ENCODE measurements at regions not wholly inside any gene's neighbourhood (a gene's known extent, or its start where the extent isn't known, plus 50 kb on each side); places are given as distances from the start of the nearest gene placed in this dataset.

DNA sequence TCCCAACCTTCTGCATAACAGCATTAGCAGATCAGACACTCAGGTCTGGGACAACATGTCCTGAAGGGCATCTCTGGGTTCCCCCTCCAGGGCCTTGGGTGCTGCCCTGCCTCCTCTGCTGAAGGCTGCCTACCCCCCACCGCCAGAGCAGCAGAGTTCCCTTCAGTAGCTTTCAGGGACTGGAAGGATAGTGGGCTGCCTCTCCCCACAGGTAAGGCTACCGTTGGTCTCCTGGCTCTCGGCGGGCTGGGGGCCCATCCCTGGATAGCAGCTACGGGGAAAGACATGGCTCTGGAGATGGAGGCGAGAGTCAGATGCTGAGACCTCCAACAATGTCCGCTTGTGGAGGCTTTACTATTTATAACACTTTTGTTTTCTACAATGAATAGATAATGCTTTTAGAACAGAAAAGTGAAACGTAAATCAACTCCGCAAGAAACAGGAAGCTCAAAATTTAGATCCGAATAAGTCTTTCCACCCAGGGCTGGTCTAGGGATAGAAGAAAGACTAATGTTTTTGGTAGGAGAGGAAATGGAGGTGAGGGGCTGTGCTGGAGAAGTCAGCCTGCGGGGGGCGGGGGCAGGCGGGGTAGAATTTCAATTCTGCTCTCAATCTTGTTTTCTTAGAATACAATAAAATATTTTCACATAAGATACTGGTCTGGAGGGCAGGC lies 58.4 kb downstream of the ARL4C start:
- no peak for DNase-seq

DNA sequence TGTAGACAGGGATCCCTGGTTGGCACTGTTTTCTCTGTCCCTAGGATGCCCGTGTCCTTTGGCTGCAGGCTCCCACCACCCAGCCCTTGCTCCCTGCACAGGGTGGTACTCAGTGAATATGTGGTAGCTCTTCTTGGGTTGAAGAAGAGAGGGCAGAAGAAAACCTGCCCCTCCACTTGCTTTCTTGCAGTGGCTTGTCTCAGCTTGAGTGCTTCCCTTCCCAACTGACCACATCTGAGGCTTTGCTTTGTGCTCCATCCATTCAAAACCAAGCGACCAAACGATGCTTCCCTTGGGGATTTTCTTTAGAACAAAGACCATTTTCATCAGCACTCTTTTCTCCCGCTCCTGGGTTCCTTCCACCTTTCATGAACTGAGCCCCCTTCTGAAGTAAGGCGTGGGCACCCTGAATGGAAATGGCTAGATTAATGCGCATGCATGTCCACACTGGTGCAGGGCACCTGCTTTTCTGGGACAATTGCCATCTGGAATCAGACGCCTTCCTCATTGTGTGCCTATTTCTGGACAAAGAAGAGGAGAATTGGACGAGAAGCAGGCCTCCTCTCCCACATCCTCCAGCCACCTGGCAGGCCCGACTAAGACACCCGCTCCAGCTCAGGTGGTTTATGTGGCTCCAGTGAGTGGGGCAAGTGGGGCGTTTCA lies 59.1 kb downstream of the ARL4C start:
- no peak for DNase-seq

DNA sequence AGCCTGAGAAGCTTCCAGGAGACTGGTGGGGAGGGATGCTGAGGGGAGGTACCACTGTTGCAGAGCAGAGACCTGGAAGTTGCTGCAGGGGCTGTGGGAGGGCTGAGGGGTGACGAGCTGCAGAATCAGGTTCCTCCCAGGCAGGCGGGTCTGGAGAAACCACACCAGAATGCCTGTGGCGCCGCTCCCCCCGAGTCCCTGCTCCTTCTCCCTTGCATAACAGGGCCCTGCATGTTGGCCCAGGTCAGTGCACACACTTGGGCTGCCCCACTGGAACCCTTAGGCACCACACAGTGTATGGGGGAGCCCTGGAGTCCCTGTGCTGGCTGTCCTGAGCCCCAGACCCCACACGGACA lies 60.4 kb downstream of the ARL4C start:
- DNase-seq = no peak

DNA sequence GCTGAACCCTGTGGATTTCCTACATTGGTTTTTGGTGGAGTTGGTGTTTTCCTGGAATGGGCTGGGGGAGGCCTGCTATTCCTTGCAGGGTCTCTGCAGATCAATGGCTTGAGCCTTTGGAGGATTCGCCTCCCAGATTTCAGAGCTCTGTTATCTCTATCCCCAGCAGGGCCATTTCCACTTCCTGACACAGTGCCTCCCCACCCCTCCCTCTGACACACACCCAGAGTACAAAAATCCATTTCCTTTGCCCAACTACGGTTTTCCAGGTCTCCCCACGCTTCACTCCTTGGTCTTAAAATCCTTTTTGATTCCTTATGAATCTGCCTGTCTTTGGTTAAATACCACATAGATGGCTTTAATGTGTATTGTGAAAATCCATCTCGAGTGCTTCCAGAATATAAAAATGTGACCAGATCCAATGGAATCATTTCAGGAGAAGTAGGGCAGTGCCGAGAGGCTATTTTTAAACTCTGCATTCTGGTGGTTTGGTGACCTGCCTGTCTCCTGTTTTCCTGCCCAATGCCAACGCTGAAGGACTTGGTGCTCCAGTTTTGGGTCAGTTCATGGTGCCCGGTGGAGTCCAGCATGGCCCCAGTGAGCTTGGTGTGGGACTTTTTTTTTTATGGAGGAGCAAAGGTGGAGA lies 60.9 kb downstream of the ARL4C start:
- no peak for DNase-seq

DNA sequence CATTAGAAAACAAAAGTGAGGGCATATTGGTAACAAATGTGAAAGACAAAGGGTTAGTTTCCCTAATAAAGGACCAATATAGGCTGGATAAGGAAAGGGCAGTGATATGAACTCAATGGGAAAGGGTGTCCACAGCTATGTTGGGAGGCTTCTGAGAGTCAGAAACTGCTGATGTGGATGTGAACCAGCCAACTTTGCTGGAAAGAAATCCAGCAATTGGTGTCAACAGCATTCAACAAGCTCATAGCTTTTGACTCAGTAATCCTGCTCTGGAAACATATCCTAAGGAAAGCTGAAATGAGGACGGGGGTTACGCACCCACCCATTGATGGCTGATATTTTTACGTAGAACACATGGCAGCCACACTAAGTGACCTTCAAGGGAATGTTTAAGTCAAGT lies 63.7 kb downstream of the ARL4C start:
- DNase-seq = no peak

DNA sequence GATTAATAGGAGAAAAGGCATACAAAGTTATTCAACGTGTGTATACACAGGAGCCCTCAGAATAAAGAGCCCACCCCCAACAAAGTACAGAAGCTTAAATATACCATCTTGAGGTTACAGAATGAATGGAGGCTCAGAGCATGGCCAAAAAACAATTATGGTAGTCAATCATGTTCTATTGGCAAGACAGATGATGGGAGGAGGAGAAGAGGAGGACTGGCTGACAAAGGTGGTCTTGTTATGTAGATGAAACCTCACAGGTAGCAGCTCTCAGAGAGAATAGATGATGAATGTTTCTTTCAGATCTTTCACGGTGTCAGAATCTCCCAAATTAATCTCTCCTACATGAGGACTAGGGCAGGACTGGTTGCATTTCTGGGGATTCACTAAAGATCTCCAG lies 66.0 kb downstream of the ARL4C start:
- DNase-seq = no peak

DNA sequence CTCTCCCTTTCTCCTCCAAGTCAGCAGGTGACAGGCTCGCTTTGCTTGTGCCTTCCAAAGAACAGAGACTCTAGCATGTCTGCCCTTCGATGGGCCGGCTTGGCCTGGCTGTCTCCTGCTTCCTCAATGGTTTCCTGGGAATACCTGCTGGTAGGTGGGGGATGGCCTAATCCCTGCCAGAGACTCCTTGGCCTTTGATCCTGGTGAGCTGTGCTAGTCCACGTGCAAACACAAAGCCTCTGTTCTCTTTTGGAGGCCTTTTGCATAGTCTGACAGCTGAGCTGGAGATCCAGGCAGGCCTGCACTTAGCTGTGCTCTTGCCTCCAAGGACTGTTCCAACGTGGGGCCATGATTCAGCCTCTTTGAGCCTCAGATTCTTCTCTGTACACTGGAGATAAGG lies 67.6 kb downstream of the ARL4C start:
- no peak for DNase-seq

DNA sequence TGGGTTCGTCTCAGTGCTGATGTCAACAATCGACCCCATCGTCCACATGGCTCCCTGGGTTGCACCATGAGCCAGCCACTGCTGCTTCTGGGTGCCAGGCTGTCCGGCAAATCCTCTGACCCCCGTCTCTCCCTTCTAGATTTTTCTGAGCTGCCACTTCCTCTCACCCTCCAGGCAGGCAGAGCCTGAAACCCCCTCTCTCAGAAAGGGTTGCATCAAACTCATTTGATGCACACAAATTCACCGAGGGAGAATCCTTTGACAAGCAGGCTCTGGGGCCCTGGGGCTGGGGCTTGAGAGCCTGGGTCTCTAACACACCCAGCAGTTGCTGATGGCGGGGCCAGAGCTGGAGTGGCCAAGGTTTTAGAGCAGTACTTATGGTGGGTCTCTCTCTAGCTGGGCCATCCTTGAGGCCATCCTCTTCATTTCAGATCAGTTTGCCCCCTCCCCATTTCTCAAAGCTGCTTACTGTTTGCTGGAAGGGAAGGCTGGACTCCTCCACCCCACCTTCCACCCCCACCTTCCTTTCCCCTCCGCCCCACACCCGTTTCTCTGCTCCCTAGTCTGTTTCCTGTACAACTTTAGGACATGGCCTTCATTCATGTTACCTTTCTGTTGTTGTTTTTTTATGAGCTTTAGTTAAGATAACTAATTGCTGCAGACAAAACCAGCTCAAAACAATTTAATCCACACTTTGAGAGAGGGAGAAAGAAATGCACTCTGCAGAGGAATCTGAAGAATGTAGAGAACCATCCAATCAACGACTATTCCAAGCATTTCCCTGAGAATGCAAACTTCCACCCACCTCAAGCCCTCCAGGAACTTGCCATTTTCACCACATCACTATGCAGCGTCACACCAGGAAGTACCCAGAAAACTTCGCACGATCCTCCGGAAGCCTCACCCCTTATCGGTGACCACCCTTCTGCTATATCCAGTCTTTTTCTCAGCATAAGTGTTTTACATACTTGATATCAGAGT lies 69.5 kb downstream of the ARL4C start:
- DNase-seq = no peak

DNA sequence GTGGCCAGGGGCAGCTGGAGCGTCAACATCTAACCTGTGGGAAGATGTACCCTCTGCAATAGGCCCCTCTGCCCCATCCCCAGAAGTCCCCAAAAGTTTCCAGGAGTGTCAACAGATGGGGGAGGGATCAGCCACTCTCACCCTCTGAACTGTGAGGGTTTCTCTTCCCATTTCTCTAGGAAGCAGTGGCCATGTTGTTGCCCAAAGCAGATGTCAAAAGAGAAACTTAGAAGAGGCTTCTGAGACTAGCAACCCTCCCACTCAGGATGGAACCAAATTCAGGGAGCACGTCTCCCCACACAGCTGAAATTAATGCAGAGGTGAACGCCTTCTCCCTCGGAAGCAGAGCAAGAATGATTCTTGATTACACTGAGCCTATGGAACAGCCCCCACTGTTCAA lies 70.3 kb downstream of the ARL4C start:
- DNase-seq = no peak

DNA sequence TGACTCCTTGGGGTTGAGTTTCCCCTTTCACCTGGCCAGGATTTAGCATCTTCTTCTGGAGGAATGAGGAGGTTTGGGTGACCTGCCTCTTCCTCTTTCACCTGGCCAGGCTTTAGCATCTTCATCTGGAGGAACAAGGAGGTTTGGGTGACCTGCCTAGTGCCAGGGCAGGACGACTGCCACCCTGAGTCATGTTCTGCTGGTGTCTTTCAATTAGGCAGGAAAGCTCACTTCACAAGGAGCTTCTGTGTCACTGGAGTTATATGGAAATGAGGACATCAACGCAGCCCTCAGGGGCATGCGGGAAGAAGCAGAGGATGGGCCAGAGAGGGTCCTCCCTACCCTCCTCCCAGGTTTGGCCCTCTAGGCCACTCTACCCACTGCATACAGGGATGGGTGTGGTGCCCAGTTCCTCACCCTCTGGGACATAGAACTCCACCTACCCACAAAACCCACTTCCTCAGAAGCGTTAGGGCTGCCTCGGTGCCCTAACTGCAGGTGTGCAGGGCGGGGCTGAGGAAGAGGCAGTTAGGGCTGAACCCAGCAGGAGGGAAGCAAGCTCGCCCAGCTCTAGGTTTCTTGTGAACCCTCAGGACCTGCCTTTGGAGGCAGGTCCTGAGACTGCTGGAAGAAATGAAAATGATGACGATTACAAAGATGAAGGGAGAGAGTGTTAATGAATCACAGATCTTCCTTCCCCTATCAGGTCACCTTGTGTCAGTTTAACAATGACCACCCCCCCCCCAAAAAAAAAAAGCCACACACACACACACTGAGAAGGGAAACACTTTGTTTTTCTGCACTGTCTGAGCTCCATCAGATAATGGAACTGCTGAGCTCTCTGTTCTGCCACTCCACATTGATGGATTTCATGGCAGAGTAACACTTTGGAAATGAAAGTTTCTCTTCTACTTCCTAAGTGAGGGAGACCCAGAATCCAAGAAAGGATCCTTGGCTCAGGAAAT lies 71.0 kb downstream of the ARL4C start:
- peak; percentile 62 for DNase-seq

DNA sequence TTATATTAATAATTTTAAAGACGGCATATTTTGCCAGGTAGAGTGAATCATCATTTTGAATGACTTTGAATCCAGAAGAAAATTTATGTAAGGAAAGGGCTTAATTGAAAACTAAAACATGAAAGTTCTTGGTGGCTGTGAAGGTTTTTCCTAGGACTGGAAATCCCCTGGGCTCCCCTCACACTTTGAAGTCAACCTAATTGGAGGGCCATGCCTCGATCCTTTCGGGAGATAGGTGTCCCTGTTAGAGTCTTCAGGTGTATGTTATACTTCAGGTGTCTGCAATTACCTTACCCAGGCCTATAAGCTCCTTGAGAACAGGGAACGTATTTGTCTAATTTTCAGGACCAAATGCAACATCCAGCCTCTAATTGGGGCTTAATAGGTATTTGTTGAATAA lies 73.0 kb downstream of the ARL4C start:
- no peak for DNase-seq

DNA sequence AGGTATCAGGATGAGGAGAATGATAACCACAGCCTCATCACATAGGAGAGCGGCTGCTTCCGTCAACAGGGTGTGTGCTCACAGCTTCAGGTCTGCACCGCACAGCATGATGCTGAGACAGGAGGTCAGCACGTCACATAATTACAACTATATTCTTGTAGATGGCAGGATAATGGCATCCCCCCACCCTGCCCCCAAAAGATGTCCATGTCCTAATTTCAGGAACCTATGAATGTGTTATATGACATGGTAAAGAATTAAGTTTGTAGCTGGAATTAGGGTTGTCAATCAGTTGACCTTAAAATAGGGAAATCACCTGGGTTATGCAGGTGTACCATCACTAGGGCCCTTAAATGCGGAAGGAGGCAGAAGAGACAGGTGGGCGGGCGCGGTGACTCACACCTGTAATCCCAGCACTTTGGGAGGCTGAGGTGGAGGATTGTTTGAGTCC lies 73.9 kb downstream of the ARL4C start:
- DNase-seq = no peak

DNA sequence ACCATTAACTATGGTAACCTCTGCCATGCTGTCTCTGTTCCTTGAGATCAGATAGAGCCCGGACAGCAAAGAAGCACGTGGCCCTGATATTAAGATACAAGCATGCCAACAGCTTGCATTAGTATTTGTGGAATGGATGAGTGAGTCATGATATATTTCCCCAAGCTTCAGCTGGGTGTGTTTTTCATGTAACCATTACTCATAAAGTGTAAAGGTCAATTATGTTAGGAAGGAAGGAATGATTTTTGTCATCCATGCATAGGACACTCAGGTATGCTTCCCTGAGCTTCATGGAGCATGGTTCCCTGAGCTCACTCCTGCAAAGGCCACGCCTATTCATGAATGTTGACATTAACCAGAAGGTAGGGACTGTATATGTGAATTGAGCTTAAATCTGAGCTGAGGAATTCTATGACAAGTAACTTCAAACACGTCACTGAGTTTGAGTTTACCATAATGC lies 74.6 kb downstream of the ARL4C start:
- DNase-seq = no peak

DNA sequence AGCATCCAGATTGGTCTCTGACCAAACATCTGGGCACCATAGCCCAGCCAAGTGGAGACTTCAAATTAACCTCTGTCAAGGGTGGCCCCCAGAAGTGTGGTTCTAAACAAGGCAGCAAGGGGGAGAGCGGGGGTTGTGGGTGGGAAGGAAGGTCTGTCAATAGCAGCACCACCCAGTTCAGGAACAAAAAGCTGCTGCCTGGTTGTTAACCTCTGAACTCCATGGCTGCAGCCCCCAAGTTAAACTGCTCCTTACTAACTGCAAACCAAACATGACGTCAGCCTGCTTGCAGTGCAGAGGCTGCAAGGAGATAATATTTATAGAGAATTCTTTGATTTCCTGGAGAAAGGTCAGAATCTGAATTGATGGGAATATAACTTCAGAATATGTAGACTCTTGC lies 76.5 kb downstream of the ARL4C start:
- no peak for DNase-seq

DNA sequence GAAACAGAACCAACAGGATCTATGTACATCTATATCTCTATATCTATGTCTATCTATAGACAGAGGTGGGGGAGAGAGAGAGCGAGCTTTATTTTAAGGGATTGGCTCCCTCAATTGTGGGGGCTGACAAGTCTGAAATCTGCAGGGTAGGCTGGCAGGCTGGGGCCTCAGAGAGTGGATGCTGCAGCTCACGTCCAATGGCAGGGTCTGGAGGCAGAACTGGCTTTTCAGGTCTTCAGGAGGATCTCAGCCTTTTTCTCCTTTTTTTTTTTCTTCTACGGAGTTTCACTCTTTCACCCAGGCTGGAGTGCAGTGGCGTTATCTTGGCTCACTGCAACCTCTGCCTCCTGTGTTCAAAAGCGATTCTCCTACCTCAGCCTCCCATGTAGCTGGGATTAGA lies 77.2 kb downstream of the ARL4C start:
- DNase-seq = no peak

DNA sequence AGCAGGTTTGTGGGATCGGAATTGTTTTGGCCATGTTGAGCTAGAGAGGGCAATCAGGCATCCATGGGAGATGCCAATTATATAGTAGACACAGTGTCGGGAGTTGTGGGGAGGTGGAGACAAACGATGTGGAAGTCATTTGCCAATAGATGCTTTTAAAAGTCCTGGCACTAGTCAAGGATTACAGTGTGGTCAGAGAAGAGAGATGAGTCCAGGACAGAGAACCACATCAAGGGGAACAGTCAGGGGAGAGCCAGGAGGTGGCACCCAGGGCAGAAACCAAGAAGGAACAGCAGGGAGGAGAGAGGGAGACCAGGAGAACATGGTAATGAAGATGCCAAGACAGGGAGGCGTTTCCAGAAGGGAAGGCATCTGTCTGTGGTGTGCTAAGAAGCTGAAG lies 81.2 kb downstream of the ARL4C start:
- no peak for DNase-seq

DNA sequence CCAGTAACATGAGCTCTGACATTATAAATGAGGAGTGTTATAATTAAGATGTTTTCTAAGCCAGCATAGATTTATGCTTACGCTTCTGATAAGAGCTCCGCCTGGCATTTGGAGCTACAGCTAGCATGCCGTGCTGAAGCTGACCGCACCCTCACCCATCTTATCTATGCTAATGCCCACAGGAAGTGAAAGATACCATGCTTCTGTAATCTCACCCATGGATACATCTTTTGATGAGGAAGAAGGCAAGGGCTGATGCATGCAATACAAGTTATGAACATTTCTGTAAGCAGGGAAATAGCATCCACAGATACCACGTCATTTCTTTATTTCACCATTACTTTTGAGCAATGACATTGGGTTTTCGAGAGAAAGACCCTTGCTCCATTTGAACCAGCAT lies 82.3 kb downstream of the ARL4C start:
- no peak for DNase-seq

DNA sequence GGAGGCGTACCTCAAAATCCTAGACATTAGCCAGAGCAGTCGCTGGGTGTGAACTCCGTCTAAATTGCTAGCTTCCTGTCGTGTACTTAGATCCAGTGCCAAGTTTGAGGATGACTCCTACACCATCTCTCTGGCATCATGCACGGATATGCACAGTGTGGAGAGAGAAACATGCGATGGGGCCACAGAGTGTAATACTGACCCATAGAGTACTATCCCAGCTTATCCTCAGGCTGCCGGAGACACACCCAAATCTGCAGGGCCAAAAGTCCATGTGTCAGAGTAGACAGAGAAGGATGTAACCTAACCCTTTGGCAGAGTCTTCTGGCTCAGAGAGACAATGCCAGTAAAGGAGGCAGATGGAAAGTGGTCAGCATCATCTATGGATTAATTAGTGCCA lies 84.2 kb downstream of the ARL4C start:
- DNase-seq = no peak

DNA sequence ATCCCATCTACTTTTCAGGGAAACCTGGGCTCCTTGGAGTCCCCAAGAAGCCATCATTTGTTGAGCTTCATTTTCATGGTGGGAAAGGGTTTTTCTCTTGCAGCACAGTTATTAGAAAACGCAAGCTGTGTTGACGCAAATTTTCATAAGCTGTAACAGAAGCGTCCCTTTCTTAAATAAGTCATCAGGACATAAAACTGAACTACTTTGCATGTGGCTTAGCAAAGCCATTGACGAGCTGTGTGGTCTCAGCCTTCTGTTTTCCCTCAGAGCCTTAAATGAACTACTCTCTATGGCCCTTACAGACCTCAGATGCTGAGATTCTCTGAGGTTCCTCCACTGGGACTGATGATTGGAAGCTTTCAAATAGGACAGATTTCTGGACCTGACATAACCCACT lies 85.1 kb downstream of the ARL4C start:
- no peak for DNase-seq

DNA sequence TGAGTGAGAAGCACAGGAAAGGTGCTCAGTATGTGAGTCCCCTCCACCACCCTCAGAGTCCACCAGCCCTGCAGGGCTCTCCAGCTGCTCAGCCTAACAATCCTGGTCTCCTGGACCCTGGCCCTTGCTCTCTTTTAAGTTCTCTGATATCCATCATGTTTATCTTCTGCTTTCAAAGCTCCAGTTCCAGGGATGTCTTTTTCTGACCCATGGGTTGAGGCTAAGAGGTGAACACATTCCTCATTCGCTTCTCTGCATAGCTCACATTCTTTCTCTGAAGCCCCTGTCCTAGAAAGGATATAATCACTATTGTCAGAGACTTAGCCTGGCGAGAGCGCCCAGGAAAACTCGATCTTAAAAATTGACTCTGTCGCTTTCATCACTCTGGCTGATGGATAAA lies 86.4 kb downstream of the ARL4C start:
- DNase-seq = no peak

DNA sequence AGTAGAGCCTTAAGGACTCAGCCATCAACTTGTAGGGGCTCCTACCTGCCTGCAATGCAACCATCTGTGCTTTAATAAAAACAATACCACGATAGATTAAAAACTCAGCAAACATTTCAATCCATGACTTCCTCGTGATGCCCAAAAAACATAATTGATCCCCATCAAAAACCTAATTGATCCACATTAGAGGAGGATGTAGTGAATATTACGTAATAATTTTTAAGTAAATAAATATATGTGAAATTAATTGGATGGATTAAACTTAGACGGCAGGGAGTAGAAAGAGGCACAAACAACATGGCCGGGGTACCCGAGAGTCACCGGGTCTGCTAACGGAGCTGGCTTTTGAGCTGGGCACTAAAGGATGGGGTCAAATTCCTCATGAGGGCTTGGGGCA lies 87.3 kb downstream of the ARL4C start:
- no peak for DNase-seq

DNA sequence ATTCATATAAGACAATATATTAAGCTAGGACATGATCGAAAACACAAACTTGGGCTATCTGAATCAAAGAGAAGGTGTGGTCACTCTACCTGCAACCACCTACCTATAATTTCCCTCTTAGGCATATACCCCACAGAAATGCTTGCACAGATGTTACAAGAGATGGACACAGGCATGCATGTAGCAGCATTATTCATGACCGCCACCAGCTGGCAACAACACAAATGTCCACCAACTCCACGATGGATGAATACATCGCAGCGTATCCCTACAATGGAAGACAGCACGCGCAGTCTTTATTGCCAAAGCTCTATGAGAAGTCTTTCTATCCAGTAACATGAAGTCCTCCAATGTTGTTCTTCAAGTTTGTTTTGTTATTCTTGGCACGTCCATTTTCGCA lies 90.8 kb downstream of the ARL4C start:
- DNase-seq = no peak

All from NK-92 treated with Interleukin-12 subunit alpha and Interleukin-12 subunit beta, amount 100 ng/mL, for 24 hours (cell line).